Ovary (tissue), 3 donors: ENCODE measurements at regions not wholly inside any gene's neighbourhood (a gene's known extent, or its start where the extent isn't known, plus 50 kb on each side); places are given as distances from the start of the nearest gene placed in this dataset.

Source experiments
- EP300 ChIP-seq: sonication (generic); formaldehyde crosslinking; IDR thresholded peaks from one replicate; pipeline ENCODE4 v1.6.1; 2017; ENCODE audit warnings: antibody characterized with exemption
- TF ChIP-seq, protein P1 (sequence below), 3 donors: fragments of 450-650 bp in 2 of 3; fragments of 200-600 bp in 1 of 3; IDR thresholded peaks; one replicate each; pipeline versions ENCODE4 v1.5.1 to v1.8.0; 2016 to 2022; ENCODE audit warnings: antibody characterized with exemption in 3 of 3, mild to moderate bottlenecking in 1 of 3
- donor health status: DM: no; HTN: no; CAD: no.

DNA sequence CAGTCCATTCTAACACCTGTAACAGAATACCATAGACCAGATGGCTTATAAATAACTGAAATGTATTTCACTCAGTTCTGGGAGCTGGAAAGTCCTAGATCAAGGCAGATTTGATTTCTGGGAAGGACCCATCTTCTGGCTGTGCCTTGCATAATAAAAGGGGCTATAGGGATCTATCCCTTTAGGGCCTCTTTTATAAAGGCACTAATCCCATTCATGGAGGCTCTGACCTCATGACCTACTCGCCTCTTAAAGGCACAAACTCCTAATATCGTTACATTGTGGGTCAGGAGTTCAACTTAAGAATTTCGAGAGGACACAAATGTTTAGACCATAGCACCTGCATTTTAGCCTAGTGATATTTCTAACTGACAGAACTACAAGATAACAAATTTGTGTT lies 619.0 kb downstream of the CDH18 start:
- TF ChIP-seq, protein P1, sequence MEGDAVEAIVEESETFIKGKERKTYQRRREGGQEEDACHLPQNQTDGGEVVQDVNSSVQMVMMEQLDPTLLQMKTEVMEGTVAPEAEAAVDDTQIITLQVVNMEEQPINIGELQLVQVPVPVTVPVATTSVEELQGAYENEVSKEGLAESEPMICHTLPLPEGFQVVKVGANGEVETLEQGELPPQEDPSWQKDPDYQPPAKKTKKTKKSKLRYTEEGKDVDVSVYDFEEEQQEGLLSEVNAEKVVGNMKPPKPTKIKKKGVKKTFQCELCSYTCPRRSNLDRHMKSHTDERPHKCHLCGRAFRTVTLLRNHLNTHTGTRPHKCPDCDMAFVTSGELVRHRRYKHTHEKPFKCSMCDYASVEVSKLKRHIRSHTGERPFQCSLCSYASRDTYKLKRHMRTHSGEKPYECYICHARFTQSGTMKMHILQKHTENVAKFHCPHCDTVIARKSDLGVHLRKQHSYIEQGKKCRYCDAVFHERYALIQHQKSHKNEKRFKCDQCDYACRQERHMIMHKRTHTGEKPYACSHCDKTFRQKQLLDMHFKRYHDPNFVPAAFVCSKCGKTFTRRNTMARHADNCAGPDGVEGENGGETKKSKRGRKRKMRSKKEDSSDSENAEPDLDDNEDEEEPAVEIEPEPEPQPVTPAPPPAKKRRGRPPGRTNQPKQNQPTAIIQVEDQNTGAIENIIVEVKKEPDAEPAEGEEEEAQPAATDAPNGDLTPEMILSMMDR (IDR thresholded peaks at IDR 0.05) = no peak
- TF ChIP-seq EP300 = no peak
